ENCODE measurements at regions not wholly inside any gene's neighbourhood (a gene's known extent, or its start where the extent isn't known, plus 50 kb on each side); places are given as distances from the start of the nearest gene placed in this dataset.
"Not testable (repeated sequence)": the region's sequence is repeated elsewhere in the genome, so short reads cannot be mapped to it uniquely, and the experiment has no call there.

DNA sequence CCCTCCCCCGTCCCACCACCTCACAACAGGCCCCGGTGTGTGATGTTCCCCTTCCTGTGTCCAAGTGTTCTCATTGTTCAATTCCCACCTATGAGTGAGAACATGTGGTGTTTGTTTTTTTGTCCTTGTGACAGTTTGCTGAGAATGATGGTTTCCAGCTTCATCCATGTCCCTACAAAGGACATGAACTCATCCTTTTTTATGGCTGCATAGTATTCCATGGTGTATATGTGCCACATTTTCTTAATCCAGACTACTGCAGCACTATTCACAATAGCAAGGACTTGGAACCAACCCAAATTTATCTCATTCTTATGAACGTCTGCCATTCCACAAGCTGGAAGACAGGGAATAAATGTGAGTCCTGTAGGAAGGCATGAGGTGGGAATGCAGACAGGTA, 79.6 kb upstream of the SLC6A11 start:
- TF ChIP-seq, protein P1, sequence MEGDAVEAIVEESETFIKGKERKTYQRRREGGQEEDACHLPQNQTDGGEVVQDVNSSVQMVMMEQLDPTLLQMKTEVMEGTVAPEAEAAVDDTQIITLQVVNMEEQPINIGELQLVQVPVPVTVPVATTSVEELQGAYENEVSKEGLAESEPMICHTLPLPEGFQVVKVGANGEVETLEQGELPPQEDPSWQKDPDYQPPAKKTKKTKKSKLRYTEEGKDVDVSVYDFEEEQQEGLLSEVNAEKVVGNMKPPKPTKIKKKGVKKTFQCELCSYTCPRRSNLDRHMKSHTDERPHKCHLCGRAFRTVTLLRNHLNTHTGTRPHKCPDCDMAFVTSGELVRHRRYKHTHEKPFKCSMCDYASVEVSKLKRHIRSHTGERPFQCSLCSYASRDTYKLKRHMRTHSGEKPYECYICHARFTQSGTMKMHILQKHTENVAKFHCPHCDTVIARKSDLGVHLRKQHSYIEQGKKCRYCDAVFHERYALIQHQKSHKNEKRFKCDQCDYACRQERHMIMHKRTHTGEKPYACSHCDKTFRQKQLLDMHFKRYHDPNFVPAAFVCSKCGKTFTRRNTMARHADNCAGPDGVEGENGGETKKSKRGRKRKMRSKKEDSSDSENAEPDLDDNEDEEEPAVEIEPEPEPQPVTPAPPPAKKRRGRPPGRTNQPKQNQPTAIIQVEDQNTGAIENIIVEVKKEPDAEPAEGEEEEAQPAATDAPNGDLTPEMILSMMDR (IDR thresholded peaks at IDR 0.05) = not testable (repeated sequence)
- TF ChIP-seq YY1 (IDR thresholded peaks at IDR 0.05; ENCODE audit: low read depth) = not testable (repeated sequence)
